HepG2 (cell line): ENCODE measurements at regions not wholly inside any gene's neighbourhood (a gene's known extent, or its start where the extent isn't known, plus 50 kb on each side); places are given as distances from the start of the nearest gene placed in this dataset.

Source experiments
- AHR ChIP-seq: IDR thresholded peaks from 2 replicates; pipeline ENCODE4 v1.6.1; 2018; ENCODE audit warnings: missing genetic modification reagents, missing compliant biosample characterization
- BHLHE40 ChIP-seq: IDR thresholded peaks from 2 replicates; pipeline ENCODE4 v1.6.1; 2011; ENCODE audit warnings: low read length, improper control_type of control experiment
- CENPT ChIP-seq: sonication (generic); formaldehyde crosslinking; IDR thresholded peaks from 2 replicates; pipeline ENCODE4 v1.8.0; 2022; ENCODE audit warnings: low read depth, mild to moderate bottlenecking, moderate library complexity, missing genetic modification reagents
- CREB1 ChIP-seq, 2 experiments: fragments of 450-650 bp in 1 of 2; IDR thresholded peaks; 2 replicates each; pipeline ENCODE4 v1.6.1; 2016 to 2017; ENCODE audit warnings: control low read depth in 1 of 2, mild to moderate bottlenecking in 1 of 2, missing compliant biosample characterization in 1 of 2, missing genetic modification characterization in 1 of 2
- EHMT2 ChIP-seq: fragments of 200-600 bp; sonication (generic); IDR thresholded peaks from 2 replicates; pipeline ENCODE4 v1.7.0; 2017; ENCODE audit warnings: antibody characterized with exemption, low read depth, low read length, borderline replicate concordance
- ELF3 ChIP-seq: IDR thresholded peaks from 2 replicates; pipeline ENCODE4 v1.6.1; 2016; ENCODE audit warnings: missing genetic modification reagents, missing compliant biosample characterization
- ETV5 ChIP-seq: IDR thresholded peaks from 2 replicates; pipeline ENCODE4 v1.6.1; 2018; ENCODE audit warnings: missing biosample characterization, missing genetic modification reagents, inconsistent platforms, borderline replicate concordance
- FOSL2 ChIP-seq: sonication (generic); formaldehyde crosslinking; IDR thresholded peaks from 2 replicates; pipeline ENCODE4 v1.4.0; 2020; ENCODE audit warnings: missing genetic modification reagents
- FOXJ3 ChIP-seq: sonication (generic); formaldehyde crosslinking; IDR thresholded peaks from 2 replicates; pipeline ENCODE4 v1.4.0; 2020; ENCODE audit warnings: missing genetic modification reagents, mild to moderate bottlenecking, borderline replicate concordance
- FOXO1 ChIP-seq: sonication (generic); formaldehyde crosslinking; IDR thresholded peaks from 2 replicates; pipeline ENCODE4 v1.4.0; 2020; ENCODE audit warnings: missing genetic modification reagents
- HDAC2 ChIP-seq: sonication (generic); formaldehyde crosslinking; IDR thresholded peaks from 2 replicates; pipeline ENCODE4 v1.4.0; 2020; ENCODE audit warnings: missing genetic modification reagents
- NFKBIZ ChIP-seq: IDR thresholded peaks from 2 replicates; pipeline ENCODE4 v1.6.1; 2018; ENCODE audit warnings: missing genetic modification reagents, missing compliant biosample characterization
- RCOR2 ChIP-seq: IDR thresholded peaks from 2 replicates; pipeline ENCODE4 v1.6.1; 2016; ENCODE audit warnings: missing biosample characterization, missing genetic modification reagents
- ZBTB20 ChIP-seq: sonication (generic); formaldehyde crosslinking; IDR thresholded peaks from 2 replicates; pipeline ENCODE4 v1.8.1; 2023; ENCODE audit warnings: missing genetic modification reagents, low read depth, mild to moderate bottlenecking, borderline replicate concordance
- ZBTB3 ChIP-seq: sonication (generic); formaldehyde crosslinking; IDR thresholded peaks from 2 replicates; pipeline ENCODE4 v1.4.0; 2020; ENCODE audit warnings: low read depth, mild to moderate bottlenecking, moderate library complexity, missing genetic modification reagents, borderline replicate concordance
- ZNF337 ChIP-seq: sonication (generic); formaldehyde crosslinking; IDR thresholded peaks from 2 replicates; pipeline ENCODE4 v1.5.1; 2020; ENCODE audit warnings: missing genetic modification reagents, low read depth, mild to moderate bottlenecking, borderline replicate concordance
- ZNF562 ChIP-seq: sonication (generic); formaldehyde crosslinking; IDR thresholded peaks from 2 replicates; pipeline ENCODE4 v1.8.0; 2022; ENCODE audit warnings: missing genetic modification reagents, borderline replicate concordance
- ZNF629 ChIP-seq: sonication (generic); formaldehyde crosslinking; conservative IDR thresholded peaks from 2 replicates; pipeline ENCODE4 v1.5.0; 2020; ENCODE audit warnings: missing genetic modification reagents
- ZNF644 ChIP-seq: IDR thresholded peaks from 2 replicates; pipeline ENCODE4 v1.6.1; 2016; ENCODE audit warnings: low read depth
- ZNF737 ChIP-seq: sonication (generic); formaldehyde crosslinking; IDR thresholded peaks from 2 replicates; pipeline ENCODE4 v1.5.0; 2020; ENCODE audit warnings: missing genetic modification reagents, mild to moderate bottlenecking, borderline replicate concordance
- ZNF761 ChIP-seq: sonication (generic); formaldehyde crosslinking; conservative IDR thresholded peaks from 2 replicates; pipeline ENCODE4 v1.4.0; 2020; ENCODE audit warnings: mild to moderate bottlenecking, missing genetic modification reagents
- ZNF775 ChIP-seq: sonication (generic); formaldehyde crosslinking; IDR thresholded peaks from 2 replicates; pipeline ENCODE4 v1.4.0; 2020; ENCODE audit warnings: missing genetic modification reagents, mild to moderate bottlenecking, moderate library complexity, borderline replicate concordance
- TF ChIP-seq, protein P1 (sequence below): sonication (generic); formaldehyde crosslinking; IDR thresholded peaks from 2 replicates; pipeline ENCODE4 v1.4.0; 2020; ENCODE audit warnings: missing genetic modification reagents, borderline replicate concordance
- TF ChIP-seq, protein P2 (sequence below): sonication (generic); formaldehyde crosslinking; IDR thresholded peaks from 2 replicates; pipeline ENCODE4 v1.5.1; 2020; ENCODE audit warnings: mild to moderate bottlenecking, moderate library complexity, missing genetic modification reagents
- TF ChIP-seq, protein P3 (sequence below): sonication (generic); formaldehyde crosslinking; IDR thresholded peaks from 2 replicates; pipeline ENCODE4 v1.8.1; 2023; ENCODE audit warnings: mild to moderate bottlenecking, missing genetic modification reagents

DNA sequence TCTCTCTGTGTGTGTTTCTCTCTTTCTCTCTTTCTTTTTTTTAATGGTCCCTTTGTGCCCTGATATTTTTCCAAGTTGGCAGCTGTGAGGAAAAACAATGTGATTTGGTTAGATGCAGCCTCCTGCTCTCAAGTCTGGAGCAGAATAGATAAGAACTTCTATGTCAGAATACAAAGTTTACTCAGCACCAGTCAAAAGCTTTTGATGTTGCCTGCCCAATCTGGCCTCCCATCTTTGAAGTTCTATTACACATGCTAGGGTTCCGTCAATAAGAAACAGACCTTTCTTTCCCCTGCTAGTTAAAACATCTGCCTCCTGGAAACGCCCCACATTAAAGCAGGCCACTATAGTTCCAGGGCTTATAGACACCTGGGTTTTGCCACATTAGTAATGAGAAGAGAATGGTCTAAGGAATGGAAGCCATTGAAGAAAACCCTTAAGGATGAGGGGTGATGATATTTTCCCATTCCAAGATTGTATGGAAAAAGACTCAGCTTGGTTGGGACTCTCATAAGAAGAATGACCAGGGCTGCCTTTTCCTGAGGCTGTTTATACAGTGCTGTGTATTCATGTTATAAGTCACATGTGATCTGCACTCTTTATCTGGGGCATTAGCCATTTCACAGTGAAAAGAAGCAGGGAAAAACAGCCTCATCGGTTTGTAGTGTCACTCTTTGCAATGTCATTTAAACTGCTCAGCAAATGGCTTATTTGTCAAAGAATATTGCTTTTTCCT, 414.7 kb upstream of the PROX1 start (continued):
- TF ChIP-seq ETV5 (CRISPR knock-in tag) (peak; percentile 75; the same call in 1 of the 2 replicates), FOXJ3 (CRISPR knock-in tag) (peak; percentile 82), ZBTB3 (CRISPR knock-in tag) (0 out of 2 replicates have a peak, but pooled peaks have one; percentile 52), FOSL2 (CRISPR knock-in tag) (peak; percentile 80), CENPT (no peak), BHLHE40 (peak; percentile 42; the same call in 1 of the 2 replicates), ZNF644 (CRISPR knock-in tag) (peak; percentile 79; the same call in 1 of the 2 replicates), EHMT2 (peak; percentile 22; the same call in 1 of the 2 replicates), HDAC2 (peak; percentile 94), FOXO1 (CRISPR knock-in tag) (peak; percentile 89), RCOR2 (CRISPR knock-in tag) (peak; percentile 75; the same call in 1 of the 2 replicates), ZNF761 (0 out of 2 replicates have a peak, but pooled peaks have one; percentile 32), AHR (CRISPR knock-in tag) (no peak), ZNF775 (CRISPR knock-in tag) (no peak), ZNF629 (CRISPR knock-in tag) (no peak), ELF3 (CRISPR knock-in tag) (peak; percentile 62), ZNF737 (CRISPR knock-in tag) (no peak), ZBTB20 (CRISPR knock-in tag) (peak; percentile 64; the same call in 1 of the 2 replicates), NFKBIZ (no peak), ZNF337 (CRISPR knock-in tag) (no peak), ZNF562 (CRISPR knock-in tag) (no peak), CREB1 (IDR thresholded peaks at IDR 0.05) (no peak), CREB1 (CRISPR knock-in tag; IDR thresholded peaks at IDR 0.05) (peak; percentile 51)
- TF ChIP-seq, protein P1, sequence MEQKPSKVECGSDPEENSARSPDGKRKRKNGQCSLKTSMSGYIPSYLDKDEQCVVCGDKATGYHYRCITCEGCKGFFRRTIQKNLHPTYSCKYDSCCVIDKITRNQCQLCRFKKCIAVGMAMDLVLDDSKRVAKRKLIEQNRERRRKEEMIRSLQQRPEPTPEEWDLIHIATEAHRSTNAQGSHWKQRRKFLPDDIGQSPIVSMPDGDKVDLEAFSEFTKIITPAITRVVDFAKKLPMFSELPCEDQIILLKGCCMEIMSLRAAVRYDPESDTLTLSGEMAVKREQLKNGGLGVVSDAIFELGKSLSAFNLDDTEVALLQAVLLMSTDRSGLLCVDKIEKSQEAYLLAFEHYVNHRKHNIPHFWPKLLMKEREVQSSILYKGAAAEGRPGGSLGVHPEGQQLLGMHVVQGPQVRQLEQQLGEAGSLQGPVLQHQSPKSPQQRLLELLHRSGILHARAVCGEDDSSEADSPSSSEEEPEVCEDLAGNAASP (CRISPR knock-in tag), result peak; percentile 40; the same call in 1 of the 2 replicates
- TF ChIP-seq, protein P2, sequence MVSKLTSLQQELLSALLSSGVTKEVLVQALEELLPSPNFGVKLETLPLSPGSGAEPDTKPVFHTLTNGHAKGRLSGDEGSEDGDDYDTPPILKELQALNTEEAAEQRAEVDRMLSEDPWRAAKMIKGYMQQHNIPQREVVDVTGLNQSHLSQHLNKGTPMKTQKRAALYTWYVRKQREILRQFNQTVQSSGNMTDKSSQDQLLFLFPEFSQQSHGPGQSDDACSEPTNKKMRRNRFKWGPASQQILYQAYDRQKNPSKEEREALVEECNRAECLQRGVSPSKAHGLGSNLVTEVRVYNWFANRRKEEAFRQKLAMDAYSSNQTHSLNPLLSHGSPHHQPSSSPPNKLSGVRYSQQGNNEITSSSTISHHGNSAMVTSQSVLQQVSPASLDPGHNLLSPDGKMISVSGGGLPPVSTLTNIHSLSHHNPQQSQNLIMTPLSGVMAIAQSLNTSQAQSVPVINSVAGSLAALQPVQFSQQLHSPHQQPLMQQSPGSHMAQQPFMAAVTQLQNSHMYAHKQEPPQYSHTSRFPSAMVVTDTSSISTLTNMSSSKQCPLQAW, result peak; percentile 58; the same call in 1 of the 2 replicates
- TF ChIP-seq, protein P3, sequence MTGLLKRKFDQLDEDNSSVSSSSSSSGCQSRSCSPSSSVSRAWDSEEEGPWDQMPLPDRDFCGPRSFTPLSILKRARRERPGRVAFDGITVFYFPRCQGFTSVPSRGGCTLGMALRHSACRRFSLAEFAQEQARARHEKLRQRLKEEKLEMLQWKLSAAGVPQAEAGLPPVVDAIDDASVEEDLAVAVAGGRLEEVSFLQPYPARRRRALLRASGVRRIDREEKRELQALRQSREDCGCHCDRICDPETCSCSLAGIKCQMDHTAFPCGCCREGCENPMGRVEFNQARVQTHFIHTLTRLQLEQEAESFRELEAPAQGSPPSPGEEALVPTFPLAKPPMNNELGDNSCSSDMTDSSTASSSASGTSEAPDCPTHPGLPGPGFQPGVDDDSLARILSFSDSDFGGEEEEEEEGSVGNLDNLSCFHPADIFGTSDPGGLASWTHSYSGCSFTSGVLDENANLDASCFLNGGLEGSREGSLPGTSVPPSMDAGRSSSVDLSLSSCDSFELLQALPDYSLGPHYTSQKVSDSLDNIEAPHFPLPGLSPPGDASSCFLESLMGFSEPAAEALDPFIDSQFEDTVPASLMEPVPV (CRISPR knock-in tag), result no peak; the same call in 1 of the 2 replicates
